HepG2 (cell line): ENCODE measurements at regions not wholly inside any gene's neighbourhood (a gene's known extent, or its start where the extent isn't known, plus 50 kb on each side); places are given as distances from the start of the nearest gene placed in this dataset.
"Not testable (repeated sequence)": the region's sequence is repeated elsewhere in the genome, so short reads cannot be mapped to it uniquely, and the experiment has no call there.

ENCODE experiments used
- EZH2 ChIP-seq: conservative IDR thresholded peaks from 2 replicates; pipeline ENCODE4 v1.6.1; 2012; ENCODE audit warnings: mild to moderate bottlenecking, low read depth, low read length, moderate library complexity
- FOXP1 ChIP-seq, 2 experiments: fragments of 450-650 bp in 1 of 2; IDR thresholded peaks; 2 replicates each; pipeline ENCODE4 v1.6.1; 2017 to 2018; ENCODE audit warnings: antibody characterized with exemption in 1 of 2
- MYNN ChIP-seq: sonication (generic); formaldehyde crosslinking; IDR thresholded peaks from 2 replicates; pipeline ENCODE4 v1.4.0; 2020; ENCODE audit warnings: mild to moderate bottlenecking, low read depth, missing genetic modification reagents
- ZNF549 ChIP-seq: sonication (generic); formaldehyde crosslinking; IDR thresholded peaks from 2 replicates; pipeline ENCODE4 v1.5.0; 2020; ENCODE audit warnings: missing genetic modification reagents
- TF ChIP-seq, protein P1 (sequence below): sonication (generic); formaldehyde crosslinking; IDR thresholded peaks from 2 replicates; pipeline ENCODE4 v1.5.0; 2020; ENCODE audit warnings: mild to moderate bottlenecking, missing genetic modification reagents, moderate library complexity

DNA sequence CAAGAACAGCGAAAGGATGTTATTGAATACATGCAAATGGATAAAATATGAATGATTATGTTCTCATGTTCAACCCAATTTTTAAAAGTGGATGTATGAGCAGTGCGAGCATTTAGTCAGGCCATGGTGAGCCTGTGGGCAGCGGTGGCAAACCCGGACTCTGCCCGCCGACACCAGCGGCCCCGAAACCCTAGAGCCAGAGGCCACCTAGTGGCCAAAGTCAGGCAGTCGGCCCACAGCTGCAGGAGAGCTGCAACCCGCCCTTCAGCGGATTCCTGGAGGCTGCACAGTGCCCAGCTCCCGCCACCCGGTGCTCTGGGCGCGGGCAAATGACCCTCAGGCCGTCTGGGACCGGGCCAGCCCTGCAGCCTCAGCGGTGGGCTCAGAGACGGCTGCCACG is 89.5 kb downstream of the POTEG start:
- TF ChIP-seq, protein P1, sequence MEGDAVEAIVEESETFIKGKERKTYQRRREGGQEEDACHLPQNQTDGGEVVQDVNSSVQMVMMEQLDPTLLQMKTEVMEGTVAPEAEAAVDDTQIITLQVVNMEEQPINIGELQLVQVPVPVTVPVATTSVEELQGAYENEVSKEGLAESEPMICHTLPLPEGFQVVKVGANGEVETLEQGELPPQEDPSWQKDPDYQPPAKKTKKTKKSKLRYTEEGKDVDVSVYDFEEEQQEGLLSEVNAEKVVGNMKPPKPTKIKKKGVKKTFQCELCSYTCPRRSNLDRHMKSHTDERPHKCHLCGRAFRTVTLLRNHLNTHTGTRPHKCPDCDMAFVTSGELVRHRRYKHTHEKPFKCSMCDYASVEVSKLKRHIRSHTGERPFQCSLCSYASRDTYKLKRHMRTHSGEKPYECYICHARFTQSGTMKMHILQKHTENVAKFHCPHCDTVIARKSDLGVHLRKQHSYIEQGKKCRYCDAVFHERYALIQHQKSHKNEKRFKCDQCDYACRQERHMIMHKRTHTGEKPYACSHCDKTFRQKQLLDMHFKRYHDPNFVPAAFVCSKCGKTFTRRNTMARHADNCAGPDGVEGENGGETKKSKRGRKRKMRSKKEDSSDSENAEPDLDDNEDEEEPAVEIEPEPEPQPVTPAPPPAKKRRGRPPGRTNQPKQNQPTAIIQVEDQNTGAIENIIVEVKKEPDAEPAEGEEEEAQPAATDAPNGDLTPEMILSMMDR (CRISPR knock-in tag): not testable (repeated sequence)
- not testable (repeated sequence) for TF ChIP-seq FOXP1 (IDR thresholded peaks at IDR 0.05); FOXP1 (CRISPR knock-in tag; IDR thresholded peaks at IDR 0.05); EZH2; MYNN (CRISPR knock-in tag); ZNF549 (CRISPR knock-in tag)
